ENCODE measurements at regions not wholly inside any gene's neighbourhood (a gene's known extent, or its start where the extent isn't known, plus 50 kb on each side); places are given as distances from the start of the nearest gene placed in this dataset.

DNA sequence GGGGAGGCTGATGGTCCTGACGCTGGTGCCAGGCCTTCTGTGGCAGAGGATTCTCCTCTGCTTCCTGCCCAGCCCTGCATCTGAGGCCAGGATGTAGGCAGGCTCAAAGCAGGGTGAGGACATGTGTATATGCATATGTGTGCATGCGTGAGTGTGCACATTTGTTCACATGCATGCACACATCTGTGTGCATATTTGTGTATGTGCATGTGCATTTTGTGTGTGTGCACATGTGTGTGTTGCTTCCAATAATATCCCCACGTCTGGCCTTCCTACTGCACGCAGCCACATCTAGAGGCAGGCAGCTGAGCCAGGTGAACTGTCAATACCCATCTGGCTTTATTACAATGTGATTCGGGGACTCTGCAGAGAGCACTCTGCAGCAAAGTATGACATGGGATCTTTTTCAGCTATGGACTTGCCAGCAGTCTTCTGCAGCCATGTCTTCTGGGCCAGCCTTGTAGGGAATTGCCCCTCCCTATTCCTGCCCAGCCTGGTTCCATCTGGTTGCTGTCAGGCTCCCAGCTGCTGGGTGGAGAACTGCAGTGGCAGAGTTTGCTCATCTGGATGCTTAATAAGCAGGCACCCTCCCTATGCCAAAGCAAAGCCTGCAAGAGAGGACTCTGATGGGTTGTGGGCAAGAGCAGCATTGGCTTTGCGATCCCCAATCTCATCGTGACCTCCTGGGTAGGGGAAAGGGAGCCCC, 140.7 kb downstream of the PFKFB3 start:
- DNase-seq: peak; percentile 15

- no peak for DNase-seq
These were observed 142.7 kb downstream of the PFKFB3 start for GRCh38 chr10:6345404-6345803.

GRCh38 chr10:6346631-6347030, 143.9 kb downstream of the PFKFB3 start:
- no peak for DNase-seq

DNA sequence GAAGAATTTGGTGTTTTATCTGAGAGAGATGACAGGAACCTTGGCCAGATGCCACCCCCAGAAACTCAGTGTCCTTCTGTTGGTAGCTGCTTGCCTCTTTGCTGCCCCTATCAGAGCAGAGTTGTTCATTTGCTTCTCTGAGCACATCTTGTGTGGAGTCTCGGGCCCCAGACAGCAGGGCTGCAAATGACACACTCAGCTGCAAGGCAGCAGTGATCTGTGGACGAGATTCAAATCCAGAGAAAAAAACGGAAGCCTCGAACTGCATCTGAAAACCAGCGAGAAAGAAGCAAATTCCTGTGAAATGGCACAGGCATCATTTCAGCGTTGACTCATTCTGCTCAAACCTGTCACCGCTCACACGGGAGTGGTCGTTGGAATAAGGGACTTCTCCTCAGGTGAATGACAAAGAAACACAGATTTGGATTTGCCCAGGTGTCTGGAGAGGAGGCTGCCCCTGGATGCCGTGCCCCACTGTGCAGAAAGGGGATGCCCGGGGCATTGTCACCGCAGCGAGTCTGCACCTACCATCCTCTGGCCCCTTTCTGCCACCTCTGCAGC, 144.7 kb downstream of the PFKFB3 start:
- peak; percentile 59 for DNase-seq

DNA sequence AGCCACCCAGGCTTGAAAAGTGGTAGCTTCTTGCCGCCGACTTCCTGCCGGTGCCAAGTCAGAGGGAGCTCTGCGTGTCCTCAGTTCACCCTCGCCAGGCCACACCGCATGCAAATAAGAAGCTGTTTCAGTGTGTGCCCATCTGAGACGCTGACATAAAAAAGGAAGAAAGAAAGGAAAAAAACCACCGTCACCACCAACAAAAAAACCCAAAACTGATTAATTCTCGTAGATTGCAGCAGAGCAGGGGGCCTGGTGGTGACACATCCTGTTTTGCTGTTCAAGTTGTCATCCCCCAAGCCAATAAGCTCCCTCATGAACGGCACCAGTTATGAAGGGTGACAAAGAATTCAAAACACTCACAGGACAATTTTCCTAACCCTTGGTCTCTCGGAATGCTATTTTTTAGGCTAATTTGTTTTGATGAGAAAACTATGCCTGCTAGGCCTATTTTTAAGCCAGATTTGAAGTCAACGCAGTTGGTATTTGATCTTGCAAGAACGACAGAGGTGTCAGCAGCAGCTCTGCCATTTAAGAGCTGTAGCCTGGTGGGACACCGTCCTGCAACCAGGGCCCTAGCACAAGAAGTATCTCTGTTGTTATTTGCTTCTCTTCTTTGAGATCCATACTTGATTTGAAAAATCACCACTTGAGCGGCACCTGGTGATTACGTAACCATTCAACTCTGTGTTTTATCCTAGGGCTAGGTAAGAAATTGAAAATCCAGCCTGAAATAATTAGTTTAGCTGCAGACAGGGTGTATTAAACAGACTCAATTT, 145.6 kb downstream of the PFKFB3 start:
- DNase-seq: peak; percentile 89

GRCh38 chr10:6349846-6350535, 147.3 kb downstream of the PFKFB3 start:
- no peak for DNase-seq

DNA sequence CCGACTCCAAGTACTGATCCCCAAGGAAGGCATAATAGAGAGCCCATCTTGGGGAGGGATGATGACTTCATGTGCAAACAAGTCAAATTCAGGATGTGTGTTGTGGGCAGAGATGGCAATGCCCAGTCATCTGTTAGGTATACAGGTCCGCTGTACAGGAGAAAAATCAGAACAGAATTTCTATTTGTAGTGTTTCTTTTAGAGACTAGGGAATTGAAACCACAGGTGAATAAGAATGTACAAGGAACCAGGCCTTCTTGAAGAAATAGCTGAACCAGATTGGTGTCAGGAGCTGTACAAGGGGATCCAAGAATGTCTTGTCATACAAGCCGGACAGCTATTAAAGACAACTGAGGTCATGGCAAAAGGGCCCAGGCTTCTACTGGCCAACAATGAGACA, 147.9 kb downstream of the PFKFB3 start:
- DNase-seq: no peak

- DNase-seq: no peak
These were observed 148.8 kb downstream of the PFKFB3 start for GRCh38 chr10:6351495-6351894.

DNA sequence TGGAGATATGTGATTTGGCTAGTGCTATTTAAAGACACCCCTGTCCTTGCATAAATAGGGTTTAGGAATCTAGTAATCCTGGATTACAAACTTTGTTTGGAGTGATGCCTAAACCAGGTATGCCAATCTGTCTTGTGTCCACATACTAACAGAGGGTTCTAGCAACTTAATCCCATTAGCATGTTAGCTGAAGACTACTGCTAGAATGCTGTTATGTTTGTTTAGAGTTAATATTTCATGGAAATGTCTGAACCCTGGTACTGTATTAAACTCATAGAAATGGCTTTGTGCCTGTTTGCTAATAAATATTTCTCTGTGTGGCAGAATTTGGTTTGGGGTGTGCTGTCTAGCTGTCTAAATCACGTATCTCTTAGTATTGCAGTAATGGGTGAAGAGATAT, 150.8 kb downstream of the PFKFB3 start:
- no peak for DNase-seq

GRCh38 chr10:6354168-6354772, 151.5 kb downstream of the PFKFB3 start:
- DNase-seq: no peak

DNA sequence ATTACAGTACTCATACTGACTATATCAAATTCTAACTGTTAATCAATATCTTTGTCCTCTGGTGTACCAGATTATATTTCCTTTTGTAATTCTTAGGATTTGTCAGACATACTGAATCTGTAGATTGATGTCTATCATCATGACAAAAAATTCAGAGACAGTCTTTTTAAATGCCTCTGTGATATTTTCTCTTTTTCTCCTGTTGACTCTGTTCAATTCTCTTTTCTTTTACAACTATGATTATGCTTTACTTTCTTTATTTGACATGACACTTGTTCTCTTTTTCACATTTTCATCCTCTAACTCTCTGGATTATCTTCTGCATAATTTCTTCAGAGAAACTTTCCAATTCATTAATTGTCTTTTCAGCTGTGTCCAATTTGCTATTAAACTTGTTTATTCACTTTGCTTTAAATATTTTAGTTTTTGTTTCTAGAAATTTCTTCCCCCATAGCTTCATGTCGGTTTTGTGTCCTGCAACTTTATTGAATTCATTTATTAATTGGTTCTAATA, 153.6 kb downstream of the PFKFB3 start:
- no peak for DNase-seq

- no peak for DNase-seq
These were observed 159.1 kb downstream of the PFKFB3 start for GRCh38 chr10:6361869-6362268.

DNA sequence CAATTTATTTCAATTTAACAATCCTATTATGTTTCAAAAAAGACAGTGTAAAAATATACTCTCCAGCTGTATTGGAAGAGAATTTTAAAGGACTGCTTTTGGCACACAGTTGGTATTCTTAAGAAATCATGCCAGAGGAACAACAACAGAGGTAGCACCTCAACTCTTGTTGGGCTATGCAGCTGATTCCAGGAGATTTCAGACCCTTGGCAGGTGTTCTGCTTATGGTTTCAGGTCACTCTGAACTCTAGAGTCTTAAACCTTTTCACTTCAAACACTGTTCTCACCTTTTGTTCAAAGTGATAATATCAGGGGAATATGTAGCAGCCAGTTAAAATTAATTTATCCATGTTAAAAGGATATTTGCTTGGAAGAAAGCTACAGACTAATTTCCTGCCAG, 160.1 kb downstream of the PFKFB3 start:
- no peak for DNase-seq

GRCh38 chr10:6363511-6363910, 160.8 kb downstream of the PFKFB3 start:
- DNase-seq: no peak

DNA sequence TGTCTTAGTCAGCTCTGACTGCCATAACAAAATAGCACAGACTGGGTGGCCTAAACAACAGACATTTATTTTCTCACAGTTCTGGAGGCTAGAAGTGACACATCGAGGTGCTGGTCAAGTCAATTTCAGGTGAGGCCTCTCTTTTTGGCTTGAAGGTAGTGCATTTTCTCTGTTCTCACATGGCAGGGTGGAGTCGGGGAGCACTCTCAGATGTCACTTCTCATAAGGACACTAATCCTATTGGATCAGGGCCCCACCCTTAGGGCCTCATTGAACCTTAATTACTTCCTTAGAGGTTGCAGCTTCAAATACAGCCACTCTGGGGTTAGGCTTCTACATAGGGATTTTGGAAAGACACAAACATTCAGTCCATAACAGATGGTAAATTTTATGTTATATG, 161.6 kb downstream of the PFKFB3 start:
- no peak for DNase-seq

DNA sequence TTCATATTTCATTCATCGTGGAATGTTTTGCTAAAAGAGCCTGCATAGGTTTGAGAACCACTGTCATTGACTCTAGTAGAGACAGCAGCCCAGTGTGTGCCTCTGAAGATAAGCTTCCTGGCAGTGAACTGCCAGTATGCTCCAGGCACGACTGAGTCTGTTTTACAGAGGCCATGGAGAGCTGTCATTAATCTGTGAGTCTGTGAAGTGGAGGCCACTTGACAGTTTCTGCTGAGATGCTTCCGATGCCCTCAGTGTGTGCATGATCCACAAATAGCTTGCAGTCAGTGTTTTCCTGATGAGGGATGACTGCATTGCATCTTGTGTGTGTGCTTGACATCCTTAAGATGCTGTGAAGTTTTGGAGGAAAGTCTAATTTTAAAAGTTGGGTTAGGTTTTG, 162.2 kb downstream of the PFKFB3 start:
- no peak for DNase-seq

GRCh38 chr10:6365384-6365783, 162.7 kb downstream of the PFKFB3 start:
- no peak for DNase-seq

All from CD4-positive, alpha-beta T cell treated with Interleukin-6 for 4 hours (primary cell).